PC-9 (cell line): ENCODE measurements at regions not wholly inside any gene's neighbourhood (a gene's known extent, or its start where the extent isn't known, plus 50 kb on each side); places are given as distances from the start of the nearest gene placed in this dataset.

Experiments used
- EZH2 ChIP-seq: fragments of 200-600 bp; sonication (generic); IDR thresholded peaks from 2 replicates; pipeline ENCODE4 v1.8.0; 2017; ENCODE audit warnings: antibody characterized with exemption, low read depth
- TF ChIP-seq, protein P1 (sequence below): fragments of 200-600 bp; sonication (generic); conservative IDR thresholded peaks from 2 replicates; pipeline ENCODE4 v1.6.1; 2017; ENCODE audit warnings: mixed run types, antibody characterized with exemption, mild to moderate bottlenecking, moderate library complexity

DNA sequence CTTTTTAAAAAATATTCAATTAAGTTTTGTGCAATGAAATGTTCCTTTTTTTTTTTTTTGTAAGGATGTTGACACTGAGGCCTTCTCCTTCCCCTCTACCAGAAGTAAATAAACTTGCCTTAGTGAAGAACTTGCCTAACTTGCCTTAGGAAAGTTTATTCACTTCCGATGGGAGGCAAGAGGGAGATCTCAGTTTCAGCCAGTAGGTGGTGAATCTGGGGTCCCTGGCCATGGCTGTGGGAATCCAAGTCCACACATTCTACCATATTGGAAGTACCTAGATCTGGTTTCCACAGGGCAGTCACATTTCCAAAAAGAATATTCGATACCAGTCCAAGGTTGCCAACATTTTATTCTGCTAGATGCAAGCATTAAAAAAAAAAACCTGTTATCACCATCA is 270.9 kb downstream of the CCSER2 start:
- TF ChIP-seq, protein P1, sequence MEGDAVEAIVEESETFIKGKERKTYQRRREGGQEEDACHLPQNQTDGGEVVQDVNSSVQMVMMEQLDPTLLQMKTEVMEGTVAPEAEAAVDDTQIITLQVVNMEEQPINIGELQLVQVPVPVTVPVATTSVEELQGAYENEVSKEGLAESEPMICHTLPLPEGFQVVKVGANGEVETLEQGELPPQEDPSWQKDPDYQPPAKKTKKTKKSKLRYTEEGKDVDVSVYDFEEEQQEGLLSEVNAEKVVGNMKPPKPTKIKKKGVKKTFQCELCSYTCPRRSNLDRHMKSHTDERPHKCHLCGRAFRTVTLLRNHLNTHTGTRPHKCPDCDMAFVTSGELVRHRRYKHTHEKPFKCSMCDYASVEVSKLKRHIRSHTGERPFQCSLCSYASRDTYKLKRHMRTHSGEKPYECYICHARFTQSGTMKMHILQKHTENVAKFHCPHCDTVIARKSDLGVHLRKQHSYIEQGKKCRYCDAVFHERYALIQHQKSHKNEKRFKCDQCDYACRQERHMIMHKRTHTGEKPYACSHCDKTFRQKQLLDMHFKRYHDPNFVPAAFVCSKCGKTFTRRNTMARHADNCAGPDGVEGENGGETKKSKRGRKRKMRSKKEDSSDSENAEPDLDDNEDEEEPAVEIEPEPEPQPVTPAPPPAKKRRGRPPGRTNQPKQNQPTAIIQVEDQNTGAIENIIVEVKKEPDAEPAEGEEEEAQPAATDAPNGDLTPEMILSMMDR = no peak
- no peak for TF ChIP-seq EZH2
